Kasumi-1 (cell line): ENCODE measurements at regions not wholly inside any gene's neighbourhood (a gene's known extent, or its start where the extent isn't known, plus 50 kb on each side); places are given as distances from the start of the nearest gene placed in this dataset.
"Not testable (repeated sequence)": the region's sequence is repeated elsewhere in the genome, so short reads cannot be mapped to it uniquely, and the experiment has no call there.

Experiments used
- DNase-seq, 2 experiments: peaks; one replicate each; lab custom pipeline; 2025; lab: John Stamatoyannopoulos, UW

- DNase-seq: no peak
Measured at GRCh38 chr17:71089431-71089830, 920.1 kb downstream of the KCNJ2 start.

DNA sequence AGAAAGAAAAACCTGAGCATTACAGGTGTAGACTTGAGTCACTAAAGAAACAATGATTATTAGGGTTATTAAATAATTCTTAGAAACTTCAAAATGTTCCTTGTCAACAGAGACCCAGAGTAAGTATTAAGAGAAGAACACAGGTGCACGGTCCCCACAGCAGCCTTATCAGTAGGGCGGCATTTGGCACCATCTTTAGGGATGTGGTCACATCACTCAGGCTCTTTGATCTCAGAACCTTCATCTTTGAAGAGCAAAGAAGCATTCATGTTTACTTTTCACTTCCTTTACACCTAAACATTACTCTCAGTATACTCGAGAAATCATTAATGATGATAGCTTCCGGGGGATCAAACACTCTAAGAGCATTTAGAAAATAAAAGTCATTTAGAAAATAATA, 928.7 kb downstream of the KCNJ2 start:
- no peak for DNase-seq

DNA sequence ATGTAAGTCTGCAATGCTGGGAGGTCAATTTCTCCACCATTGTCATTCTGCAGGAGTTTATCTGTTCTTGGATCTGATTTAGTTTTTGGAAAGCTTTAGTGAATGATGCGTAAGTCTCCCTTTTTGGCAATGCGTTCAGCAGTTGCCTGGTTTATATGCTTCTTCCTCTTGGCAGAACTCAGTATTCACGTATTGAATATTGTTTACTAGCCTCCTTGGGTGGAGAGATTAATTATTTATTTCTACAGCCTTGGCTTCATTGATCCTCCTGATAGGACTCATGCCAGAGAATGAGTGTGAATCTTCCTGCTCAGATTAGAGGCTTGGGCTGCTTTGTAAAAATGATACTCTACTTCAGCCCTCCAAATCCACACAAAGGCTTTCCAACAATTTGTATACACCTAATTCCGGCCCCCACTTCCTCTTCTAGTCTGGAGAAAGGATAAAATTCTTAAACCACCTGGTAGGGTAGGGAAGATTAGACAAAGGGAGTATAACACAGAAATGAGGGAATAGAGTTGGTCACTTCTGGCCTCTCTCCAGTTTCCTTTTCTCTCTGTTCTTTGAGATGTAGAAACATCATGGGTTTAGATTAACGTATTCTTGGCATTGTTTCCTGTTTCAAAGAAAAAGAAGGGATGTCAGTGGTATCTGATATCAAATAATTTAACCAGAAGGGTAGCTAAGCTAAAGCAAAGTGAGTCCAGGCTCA, 929.8 kb downstream of the KCNJ2 start:
- DNase-seq: no peak

GRCh38 chr17:71102777-71103176, 933.4 kb downstream of the KCNJ2 start:
- no peak for DNase-seq

- no peak for DNase-seq
Measured at GRCh38 chr17:71104225-71104624, 934.9 kb downstream of the KCNJ2 start.

DNA sequence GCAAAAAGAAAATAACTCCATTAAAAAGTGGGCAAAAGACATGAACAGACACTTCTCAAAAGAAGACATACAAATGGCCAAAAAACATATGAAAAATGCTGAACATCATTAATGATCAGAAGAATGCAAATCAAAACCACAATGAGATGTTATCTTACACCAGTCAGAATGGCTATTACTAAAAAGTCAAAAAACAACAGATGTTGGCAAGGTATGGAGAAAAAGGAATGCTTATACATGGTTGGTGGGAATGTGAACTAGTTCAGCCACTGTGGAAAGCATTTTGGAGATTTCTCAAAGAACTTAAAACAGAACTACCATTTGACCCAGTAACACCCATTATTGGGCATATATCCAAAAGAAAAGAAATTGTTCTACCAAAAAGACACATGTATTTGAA, 936.7 kb downstream of the KCNJ2 start:
- not testable (repeated sequence) for DNase-seq

DNA sequence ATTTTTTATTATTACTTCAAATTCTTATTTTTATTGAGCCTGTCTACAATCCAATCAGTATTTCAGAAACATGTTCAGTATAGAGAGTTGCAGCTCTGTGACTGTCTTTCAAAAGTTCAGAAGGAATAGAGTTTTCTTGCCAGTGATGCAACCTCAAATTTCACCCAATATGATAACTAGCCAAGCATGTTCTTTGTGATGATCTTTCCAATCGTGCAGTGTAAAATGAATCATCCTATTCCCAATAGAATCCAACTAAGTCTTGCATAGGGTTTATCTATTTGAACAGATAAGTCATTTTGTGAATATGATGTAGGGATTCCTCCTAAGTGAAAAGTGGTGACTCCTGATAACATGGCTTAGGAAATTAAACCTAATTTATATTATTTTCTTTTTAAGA, 937.8 kb downstream of the KCNJ2 start:
- DNase-seq: no peak

GRCh38 chr17:71109697-71110096, 940.4 kb downstream of the KCNJ2 start:
- DNase-seq: no peak

GRCh38 chr17:71110326-71110725, 941.0 kb downstream of the KCNJ2 start:
- no peak for DNase-seq

DNA sequence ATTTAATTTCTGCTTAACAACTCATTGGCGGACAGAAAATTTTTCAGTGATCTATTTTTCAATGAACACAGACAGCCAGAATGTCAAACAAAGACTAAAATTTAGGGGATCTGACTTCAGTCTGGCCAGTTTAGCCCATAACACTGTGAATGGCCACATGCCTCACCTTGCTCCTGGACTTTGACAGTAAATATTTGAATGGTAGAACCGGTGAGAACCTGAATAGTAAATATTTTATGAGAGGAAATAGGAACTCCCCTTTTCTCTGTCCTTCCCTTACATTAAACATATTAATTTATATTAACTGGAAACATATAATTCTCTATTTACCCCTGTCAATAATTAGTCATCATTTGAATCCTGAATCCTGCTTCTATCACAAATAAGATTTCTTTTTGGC, 942.1 kb downstream of the KCNJ2 start:
- no peak for DNase-seq

DNA sequence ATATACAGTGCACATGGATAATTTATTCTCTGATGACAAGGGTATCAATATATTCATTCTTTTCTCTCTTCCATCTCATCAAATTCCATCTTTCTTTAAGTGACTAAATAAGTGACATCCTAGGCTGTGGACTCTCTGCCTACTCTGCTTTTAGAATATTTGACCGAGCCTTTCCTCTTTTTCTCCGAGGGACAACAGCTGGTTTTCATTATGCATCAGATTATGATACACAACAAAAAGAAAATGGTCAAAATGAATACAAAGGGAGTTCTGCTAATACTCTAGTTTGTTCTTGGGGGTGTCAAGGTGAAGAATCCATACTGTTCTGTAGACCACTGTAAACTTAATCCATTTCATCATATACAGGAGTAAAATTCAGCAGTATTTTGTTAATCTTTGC, 942.6 kb downstream of the KCNJ2 start:
- no peak for DNase-seq

DNA sequence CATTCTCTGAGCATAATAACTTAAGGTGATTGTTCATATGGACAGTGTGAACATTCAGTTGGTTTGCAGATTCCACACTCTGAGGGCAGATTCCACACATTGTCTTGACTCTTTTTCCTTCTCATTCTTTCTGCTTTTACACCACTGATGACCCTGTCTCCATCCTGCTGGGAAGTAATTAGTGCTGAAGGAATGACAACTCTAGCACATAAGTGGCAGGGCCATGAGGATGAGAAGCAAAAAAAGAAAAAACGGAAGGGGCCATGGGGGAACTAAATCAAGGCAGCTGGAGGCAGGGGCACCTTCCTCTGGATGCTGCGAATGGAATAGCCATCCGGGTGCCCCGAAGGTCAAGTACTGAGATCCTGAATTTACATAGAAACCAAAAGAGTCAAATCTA, 944.0 kb downstream of the KCNJ2 start:
- no peak for DNase-seq

GRCh38 chr17:71114911-71115668, 945.8 kb downstream of the KCNJ2 start:
- no peak for DNase-seq

DNA sequence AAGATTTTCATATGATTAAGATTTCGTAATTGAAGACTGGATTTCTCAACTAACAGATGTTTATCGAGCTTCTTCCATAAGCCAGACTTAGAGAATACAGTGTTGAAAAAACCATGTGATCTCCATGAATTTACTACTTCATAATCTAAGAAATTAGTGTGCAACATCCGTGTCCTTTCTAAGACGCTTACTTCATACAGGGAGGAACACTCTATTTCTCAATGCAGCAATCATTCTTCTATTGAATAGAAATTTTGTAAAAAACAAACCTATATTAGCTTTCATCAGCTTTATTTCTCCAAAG, 946.3 kb downstream of the KCNJ2 start:
- no peak for DNase-seq

- DNase-seq: no peak
Measured at GRCh38 chr17:71117466-71117865, 948.1 kb downstream of the KCNJ2 start.

GRCh38 chr17:71118039-71118438, 948.7 kb downstream of the KCNJ2 start:
- DNase-seq: no peak

DNA sequence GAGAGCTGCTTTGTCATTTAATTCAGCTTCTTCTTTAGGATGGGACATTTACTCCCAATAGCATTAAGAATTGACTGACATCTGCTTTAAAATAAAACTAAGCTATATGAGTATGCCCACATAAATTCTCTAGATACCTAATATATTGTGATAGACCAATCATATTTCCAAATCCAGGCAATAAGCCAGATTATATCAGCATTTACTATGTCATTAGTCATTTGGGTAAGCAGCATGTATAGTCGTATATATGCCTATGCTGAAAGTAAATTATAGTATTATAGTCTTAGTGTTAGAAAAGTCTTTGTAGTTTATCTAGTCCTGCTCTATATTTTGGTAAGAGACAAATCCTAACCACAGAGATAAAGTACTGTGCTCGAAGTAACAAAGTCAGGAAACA, 958.1 kb downstream of the KCNJ2 start:
- no peak for DNase-seq

GRCh38 chr17:71142333-71142732, 973.0 kb downstream of the KCNJ2 start:
- DNase-seq: no peak

DNA sequence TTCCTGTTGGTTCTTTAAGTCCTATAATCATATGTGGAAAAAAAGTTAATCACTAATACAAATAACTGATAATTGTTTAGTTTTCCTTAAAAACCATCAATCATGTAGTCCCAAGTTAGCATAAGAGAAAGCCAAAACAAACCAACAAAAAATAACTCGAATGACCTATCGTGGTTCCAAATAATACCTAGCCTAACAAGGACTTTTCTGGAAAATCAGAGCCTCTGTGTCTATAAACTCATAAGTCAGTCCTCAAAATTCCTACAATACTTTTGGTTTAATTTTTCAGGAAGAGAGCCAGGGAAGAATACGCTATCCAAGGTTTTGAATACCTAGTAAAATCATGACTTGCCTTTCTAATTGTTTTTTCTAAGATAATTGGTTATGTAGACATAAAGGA, 975.3 kb upstream of the SOX9 start:
- no peak for DNase-seq

DNA sequence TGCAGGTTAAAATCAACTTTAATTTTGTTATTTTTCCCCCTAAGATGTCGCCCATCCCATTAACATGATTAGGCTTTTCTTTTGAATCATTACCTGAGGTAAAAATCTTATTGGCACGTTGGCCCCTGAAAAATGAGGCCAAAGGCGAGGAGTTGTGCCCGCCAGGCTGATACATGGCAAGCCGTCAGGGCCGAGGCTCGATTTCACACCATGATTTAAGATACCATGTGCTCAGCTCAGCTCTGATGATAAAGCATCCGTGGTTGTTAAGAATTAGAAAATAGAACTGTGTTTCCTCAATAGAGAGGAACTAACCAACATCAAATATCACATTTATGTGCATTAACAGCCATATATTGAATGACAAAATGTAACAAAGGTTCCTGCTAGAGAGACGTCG, 972.9 kb upstream of the SOX9 start:
- DNase-seq: no peak

DNA sequence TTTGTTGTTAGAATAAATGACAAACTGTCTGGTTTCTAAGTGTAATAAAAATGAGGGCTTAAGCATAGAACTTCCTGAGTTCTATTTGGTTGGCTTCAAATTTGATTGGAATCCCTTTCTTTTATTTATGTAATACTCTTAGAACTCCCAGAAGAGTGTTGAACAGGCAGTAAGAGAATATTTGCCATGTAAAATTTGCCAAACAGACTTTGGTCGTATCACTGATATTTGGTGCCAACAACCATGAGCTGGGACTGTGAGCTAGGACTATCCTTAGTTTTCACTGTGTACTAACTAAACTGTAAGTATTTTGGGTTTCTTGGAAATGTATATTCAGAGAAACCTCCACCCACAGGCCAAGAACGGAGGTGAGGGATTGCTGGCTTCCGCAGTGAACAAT, 971.2 kb upstream of the SOX9 start:
- DNase-seq: no peak

DNA sequence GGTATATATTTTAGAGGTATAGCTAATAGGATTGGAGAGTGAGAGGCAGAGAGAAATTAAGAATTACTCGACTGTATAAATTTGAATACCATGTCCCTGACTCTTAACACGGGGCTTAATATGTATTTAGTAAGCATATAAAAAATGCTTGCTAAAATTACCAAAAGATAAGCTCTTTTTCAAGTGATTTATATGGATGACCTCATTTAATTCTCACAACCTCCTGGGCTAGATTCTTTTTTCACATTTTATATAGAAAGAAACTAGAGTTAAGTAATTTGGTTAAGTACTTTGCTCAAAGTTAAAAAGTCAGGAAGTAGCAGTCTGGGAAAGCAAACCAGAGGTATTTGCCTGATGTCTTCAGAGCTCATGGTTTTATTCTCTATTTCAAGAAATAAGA, 963.5 kb upstream of the SOX9 start:
- DNase-seq: no peak

GRCh38 chr17:71158437-71158836, 962.4 kb upstream of the SOX9 start:
- no peak for DNase-seq
